Hematopoietic multipotent progenitor cell treated with erythropoietin and hydrocortisone succinate and interleukin-3 and kit ligand, for 8 days (in vitro differentiated cells): ENCODE measurements at regions not wholly inside any gene's neighbourhood (a gene's known extent, or its start where the extent isn't known, plus 50 kb on each side); places are given as distances from the start of the nearest gene placed in this dataset.

Experiments
- DNase-seq: peaks from one replicate; pipeline ENCODE4 v3.0.0-alpha.2; 2015

- DNase-seq, result no peak
Observed at GRCh38 chr9:84456527-84456926, 116.0 kb upstream of the SLC28A3 start.

GRCh38 chr9:84460695-84461094, 120.1 kb upstream of the SLC28A3 start:
- DNase-seq, result no peak

GRCh38 chr9:84463272-84463671, 122.7 kb upstream of the SLC28A3 start:
- DNase-seq, result no peak

GRCh38 chr9:84466580-84467285, 126.2 kb upstream of the SLC28A3 start:
- DNase-seq, result no peak

- DNase-seq, result no peak
Observed at GRCh38 chr9:84471816-84472215, 131.3 kb upstream of the SLC28A3 start.

GRCh38 chr9:84478996-84479395, 138.4 kb upstream of the SLC28A3 start:
- DNase-seq, result no peak

GRCh38 chr9:84480071-84480470, 139.5 kb upstream of the SLC28A3 start:
- no peak for DNase-seq

GRCh38 chr9:84481231-84481630, 140.7 kb upstream of the SLC28A3 start:
- no peak for DNase-seq

GRCh38 chr9:84481636-84482218, 141.2 kb upstream of the SLC28A3 start:
- no peak for DNase-seq

GRCh38 chr9:84482607-84483006, 142.0 kb upstream of the SLC28A3 start:
- DNase-seq, result no peak

- no peak for DNase-seq
Observed at GRCh38 chr9:84484172-84484571, 143.6 kb upstream of the SLC28A3 start.

- DNase-seq, result no peak
Observed at GRCh38 chr9:84485539-84485938, 145.0 kb upstream of the SLC28A3 start.

- no peak for DNase-seq
Observed at GRCh38 chr9:84486663-84487062, 146.1 kb upstream of the SLC28A3 start.

- no peak for DNase-seq
Observed at GRCh38 chr9:84490206-84490841, 149.8 kb upstream of the SLC28A3 start.

GRCh38 chr9:84490842-84491325, 150.3 kb upstream of the SLC28A3 start:
- DNase-seq, result no peak

GRCh38 chr9:84492366-84493159, 152.0 kb upstream of the SLC28A3 start:
- no peak for DNase-seq

- DNase-seq, result no peak
Observed at GRCh38 chr9:84493284-84493947, 152.9 kb upstream of the SLC28A3 start.

- DNase-seq, result no peak
Observed at GRCh38 chr9:84499969-84500582, 159.5 kb upstream of the SLC28A3 start.

GRCh38 chr9:84500826-84501225, 160.3 kb upstream of the SLC28A3 start:
- DNase-seq, result no peak

- no peak for DNase-seq
Observed at GRCh38 chr9:84501587-84501986, 161.0 kb upstream of the SLC28A3 start.

GRCh38 chr9:84502066-84502465, 161.5 kb upstream of the SLC28A3 start:
- no peak for DNase-seq

- DNase-seq, result no peak
Observed at GRCh38 chr9:84504360-84504759, 163.8 kb upstream of the SLC28A3 start.
